RWPE2 (cell line): ENCODE measurements at regions not wholly inside any gene's neighbourhood (a gene's known extent, or its start where the extent isn't known, plus 50 kb on each side); places are given as distances from the start of the nearest gene placed in this dataset.

Source experiments
- ATAC-seq: fragments of 200-7000 bp; cut with Tn5 transposase; 3 replicates; pipeline ENCODE4 v1.9.1; 2021; ENCODE audit warnings: low read depth
- DNase-seq: peaks from one replicate; pipeline ENCODE4 v3.0.0-alpha.2; 2020; ENCODE audit warnings: low spot score
- H3K27ac ChIP-seq: fragments of 450-650 bp; 2 replicates; pipeline ENCODE4 v1.5.1; 2017; ENCODE audit warnings: mild to moderate bottlenecking; ENCODE audit not compliant: poor library complexity, severe bottlenecking
- H3K27me3 ChIP-seq: fragments of 250-450 bp; sonication (Bioruptor Pico); 2 replicates; pipeline ENCODE4 v1.5.1; 2021; ENCODE audit warnings: mild to moderate bottlenecking, moderate library complexity; ENCODE audit not compliant: insufficient read depth, poor library complexity, severe bottlenecking
- H3K36me3 ChIP-seq: fragments of 250-450 bp; sonication (Bioruptor Pico); 2 replicates; pipeline ENCODE4 v1.5.1; 2020; ENCODE audit warnings: low read depth, mild to moderate bottlenecking, moderate library complexity
- H3K4me1 ChIP-seq: fragments of 250-450 bp; sonication (Bioruptor Pico); 2 replicates; pipeline ENCODE4 v1.5.1; 2021; ENCODE audit warnings: mild to moderate bottlenecking, moderate library complexity; ENCODE audit not compliant: insufficient read depth, poor library complexity, severe bottlenecking
- H3K4me3 ChIP-seq: fragments of 250-450 bp; sonication (Bioruptor Pico); 2 replicates; pipeline ENCODE4 v1.5.1; 2021; ENCODE audit warnings: mild to moderate bottlenecking, moderate library complexity; ENCODE audit not compliant: severe bottlenecking
- H3K9me3 ChIP-seq: fragments of 250-450 bp; sonication (Bioruptor Pico); 2 replicates; pipeline ENCODE4 v1.5.1; 2021; ENCODE audit warnings: mild to moderate bottlenecking, moderate library complexity; ENCODE audit not compliant: severe bottlenecking
- TF ChIP-seq, protein P1 (sequence below): fragments of 450-650 bp; IDR thresholded peaks from one replicate; pipeline ENCODE4 v1.5.1; 2017; ENCODE audit warnings: mild to moderate bottlenecking, moderate library complexity; ENCODE audit not compliant: poor library complexity, severe bottlenecking

DNA sequence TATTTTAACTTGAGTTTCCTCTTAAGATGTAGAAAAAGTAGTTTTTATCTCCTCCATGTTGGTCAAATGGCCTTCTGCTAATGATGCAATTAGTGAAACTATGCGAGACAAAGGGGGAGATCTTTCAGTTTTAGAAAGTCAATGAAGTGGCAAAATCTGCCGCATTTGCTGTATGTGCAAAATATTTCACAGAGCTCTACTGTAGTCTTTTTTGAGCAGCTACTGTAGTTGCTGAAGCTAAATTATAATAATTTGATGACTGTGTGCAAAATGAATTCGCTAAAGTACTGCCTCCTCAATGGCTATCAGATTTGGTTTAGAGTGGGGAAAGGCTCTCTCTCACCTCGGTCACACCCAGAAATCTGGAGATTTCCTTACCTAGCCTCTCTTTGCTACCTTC is 267.6 kb upstream of the ZFP64 start:
- H3K4me1 ChIP-seq, result peaks cover 7% of the 10 kb centered on the region
- no peak for DNase-seq
- no peaks in the 10 kb centered on the region for H3K36me3 ChIP-seq
- H3K27me3 ChIP-seq, result peaks cover 2% of the 10 kb centered on the region
- no peak for ATAC-seq
- TF ChIP-seq, protein P1, sequence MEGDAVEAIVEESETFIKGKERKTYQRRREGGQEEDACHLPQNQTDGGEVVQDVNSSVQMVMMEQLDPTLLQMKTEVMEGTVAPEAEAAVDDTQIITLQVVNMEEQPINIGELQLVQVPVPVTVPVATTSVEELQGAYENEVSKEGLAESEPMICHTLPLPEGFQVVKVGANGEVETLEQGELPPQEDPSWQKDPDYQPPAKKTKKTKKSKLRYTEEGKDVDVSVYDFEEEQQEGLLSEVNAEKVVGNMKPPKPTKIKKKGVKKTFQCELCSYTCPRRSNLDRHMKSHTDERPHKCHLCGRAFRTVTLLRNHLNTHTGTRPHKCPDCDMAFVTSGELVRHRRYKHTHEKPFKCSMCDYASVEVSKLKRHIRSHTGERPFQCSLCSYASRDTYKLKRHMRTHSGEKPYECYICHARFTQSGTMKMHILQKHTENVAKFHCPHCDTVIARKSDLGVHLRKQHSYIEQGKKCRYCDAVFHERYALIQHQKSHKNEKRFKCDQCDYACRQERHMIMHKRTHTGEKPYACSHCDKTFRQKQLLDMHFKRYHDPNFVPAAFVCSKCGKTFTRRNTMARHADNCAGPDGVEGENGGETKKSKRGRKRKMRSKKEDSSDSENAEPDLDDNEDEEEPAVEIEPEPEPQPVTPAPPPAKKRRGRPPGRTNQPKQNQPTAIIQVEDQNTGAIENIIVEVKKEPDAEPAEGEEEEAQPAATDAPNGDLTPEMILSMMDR, result no peak
- H3K27ac ChIP-seq, result no peak overlapping the region
- H3K9me3 ChIP-seq, result no peaks in the 10 kb centered on the region
- H3K4me3 ChIP-seq, result no peak overlapping the region

GRCh38 chr20:52457826-52458225 is 266.2 kb upstream of the ZFP64 start:
- no peaks in the 10 kb centered on the region for H3K9me3 ChIP-seq
- ATAC-seq (peak; percentile 62), DNase-seq (no peak)
- no peak overlapping the region for H3K4me3 ChIP-seq
- H3K27ac ChIP-seq, result no peak overlapping the region
- no peaks in the 10 kb centered on the region for H3K36me3 ChIP-seq
- H3K4me1 ChIP-seq, result peaks cover 7% of the 10 kb centered on the region
- peaks cover 2% of the 10 kb centered on the region for H3K27me3 ChIP-seq
- TF ChIP-seq, protein P1, result no peak

- H3K4me1 ChIP-seq, result peaks cover 7% of the 10 kb centered on the region
- H3K27me3 ChIP-seq, result no peaks in the 10 kb centered on the region
- no peak overlapping the region for H3K27ac ChIP-seq
- TF ChIP-seq, protein P1, result no peak
- no peaks in the 10 kb centered on the region for H3K36me3 ChIP-seq
- DNase-seq (no peak), ATAC-seq (peak; percentile 71)
- H3K9me3 ChIP-seq, result no peaks in the 10 kb centered on the region
- no peak overlapping the region for H3K4me3 ChIP-seq
These were observed 263.1 kb upstream of the ZFP64 start for GRCh38 chr20:52454660-52455059.

- Histone ChIP-seq H3K27ac (no peak overlapping the region), H3K27me3 (no peaks in the 10 kb centered on the region), H3K9me3 (no peaks in the 10 kb centered on the region), H3K4me1 (peaks cover 10% of the 10 kb centered on the region), H3K4me3 (no peak overlapping the region), H3K36me3 (no peaks in the 10 kb centered on the region)
- DNase-seq (no peak), ATAC-seq (peak; percentile 58)
- TF ChIP-seq, protein P1, result no peak
These were observed 257.1 kb upstream of the ZFP64 start for GRCh38 chr20:52448513-52449232.

- Histone ChIP-seq H3K4me1 (peaks cover 13% of the 10 kb centered on the region), H3K27me3 (no peaks in the 10 kb centered on the region), H3K9me3 (no peaks in the 10 kb centered on the region), H3K36me3 (no peaks in the 10 kb centered on the region), H3K4me3 (no peak overlapping the region), H3K27ac (no peak overlapping the region)
- DNase-seq (no peak), ATAC-seq (peak; percentile 16; the same call in 1 of the 3 replicates)
- TF ChIP-seq, protein P1, result no peak
These were observed 255.6 kb upstream of the ZFP64 start for GRCh38 chr20:52447225-52447551.
